HEK293 (cell line): ENCODE measurements at regions not wholly inside any gene's neighbourhood (a gene's known extent, or its start where the extent isn't known, plus 50 kb on each side); places are given as distances from the start of the nearest gene placed in this dataset.
"Not testable (repeated sequence)": the region's sequence is repeated elsewhere in the genome, so short reads cannot be mapped to it uniquely, and the experiment has no call there.

ENCODE experiments used
- CTCF ChIA-PET: fragments of 350-600 bp; formaldehyde crosslinking; extraction: SDS; loops from one replicate; lab custom pipeline; 2021; ENCODE audit warnings: antibody characterized with exemption; lab: Yijun Ruan, JAX
- POLR2A ChIA-PET: fragments of 300-600 bp; formaldehyde crosslinking; extraction: SDS; loops from one replicate; lab custom pipeline; 2020; ENCODE audit warnings: antibody characterized with exemption, inconsistent platforms; lab: Yijun Ruan, JAX
- H3K27ac ChIP-seq: fragments of 200-500 bp; sonication (Bioruptor generic); 2 replicates; pipeline ENCODE4 v1.5.1; 2014; ENCODE audit warnings: low read depth, low read length, control low read depth, inconsistent platforms; ENCODE audit errors: extremely low read depth
- H3K36me3 ChIP-seq, 2 experiments: fragments of 200-500 bp in 1 of 2; sonication (Bioruptor generic) in 1 of 2; 1 replicate in 1 of 2; 2 replicates in 1 of 2; pipeline ENCODE4 v1.5.1; 2014 to 2017; ENCODE audit warnings: inconsistent platforms in 2 of 2, low read length in 2 of 2; ENCODE audit not compliant: control insufficient read depth in 2 of 2, insufficient read depth in 1 of 2
- H3K4me1 ChIP-seq: fragments of 200-500 bp; sonication (Bioruptor generic); 2 replicates; pipeline ENCODE4 v1.5.1; 2014; ENCODE audit warnings: mild to moderate bottlenecking, low read length, inconsistent platforms; ENCODE audit not compliant: control insufficient read depth, insufficient read depth
- H3K4me3 ChIP-seq: 2 replicates; pipeline ENCODE4 v1.5.1; 2011; ENCODE audit warnings: low read depth, mild to moderate bottlenecking, control low read depth, low read length, moderate library complexity
- H3K9me3 ChIP-seq: fragments of 200-500 bp; sonication (Bioruptor generic); 2 replicates; pipeline ENCODE4 v1.5.1; 2014; ENCODE audit warnings: low read depth, low read length, inconsistent platforms; ENCODE audit not compliant: control insufficient read depth, insufficient read depth

GRCh38 chr1:83471272-83471671 is 527.7 kb downstream of the TTLL7 start:
- H3K4me1 ChIP-seq, POLR2A ChIA-PET, CTCF ChIA-PET, H3K4me3 ChIP-seq, H3K36me3 ChIP-seq, H3K9me3 ChIP-seq, H3K27ac ChIP-seq: not testable (repeated sequence)

- H3K4me3 ChIP-seq, POLR2A ChIA-PET, H3K27ac ChIP-seq, H3K4me1 ChIP-seq, H3K9me3 ChIP-seq, H3K36me3 ChIP-seq: not testable (repeated sequence)
- CTCF ChIA-PET, result interaction anchor here (0.6 kb wide), 1 partner anchor 172 kb away, joined by 3 read pairs; no protein-coding TSS in a partner anchor
These were observed 530.6 kb downstream of the TTLL7 start for GRCh38 chr1:83468336-83468735.

GRCh38 chr1:83457735-83458248 is 541.1 kb downstream of the TTLL7 start:
- H3K9me3 ChIP-seq, H3K36me3 ChIP-seq, H3K4me1 ChIP-seq, H3K4me3 ChIP-seq, H3K27ac ChIP-seq, POLR2A ChIA-PET: not testable (repeated sequence)
- CTCF ChIA-PET, result interaction anchor here (0.6 kb wide), 1 partner anchor 400 kb away, joined by 4 read pairs; no protein-coding TSS in a partner anchor

- POLR2A ChIA-PET, CTCF ChIA-PET, H3K27ac ChIP-seq, H3K4me3 ChIP-seq, H3K36me3 ChIP-seq, H3K9me3 ChIP-seq, H3K4me1 ChIP-seq: not testable (repeated sequence)
These were observed 541.7 kb downstream of the TTLL7 start for GRCh38 chr1:83457281-83457680.

GRCh38 chr1:83455753-83456152 is 543.2 kb downstream of the TTLL7 start:
- POLR2A ChIA-PET, H3K9me3 ChIP-seq, H3K36me3 ChIP-seq, H3K4me1 ChIP-seq, H3K4me3 ChIP-seq, H3K27ac ChIP-seq, CTCF ChIA-PET: not testable (repeated sequence)

- H3K27ac ChIP-seq, CTCF ChIA-PET, H3K9me3 ChIP-seq, H3K36me3 ChIP-seq, H3K4me3 ChIP-seq, POLR2A ChIA-PET, H3K4me1 ChIP-seq: not testable (repeated sequence)
These were observed 553.1 kb downstream of the TTLL7 start for GRCh38 chr1:83445873-83446272.

- H3K4me3 ChIP-seq, H3K4me1 ChIP-seq, H3K9me3 ChIP-seq, H3K36me3 ChIP-seq, H3K27ac ChIP-seq, POLR2A ChIA-PET, CTCF ChIA-PET: not testable (repeated sequence)
These were observed 556.5 kb downstream of the TTLL7 start for GRCh38 chr1:83442412-83442811.

GRCh38 chr1:83440586-83440985 is 558.3 kb downstream of the TTLL7 start:
- H3K4me3 ChIP-seq, CTCF ChIA-PET, H3K4me1 ChIP-seq, H3K27ac ChIP-seq, H3K9me3 ChIP-seq, H3K36me3 ChIP-seq, POLR2A ChIA-PET: not testable (repeated sequence)

GRCh38 chr1:83440021-83440420 is 558.9 kb downstream of the TTLL7 start:
- POLR2A ChIA-PET, CTCF ChIA-PET, H3K4me1 ChIP-seq, H3K9me3 ChIP-seq, H3K4me3 ChIP-seq, H3K27ac ChIP-seq, H3K36me3 ChIP-seq: not testable (repeated sequence)

GRCh38 chr1:83438316-83438715 is 560.6 kb downstream of the TTLL7 start:
- H3K27ac ChIP-seq, CTCF ChIA-PET, POLR2A ChIA-PET, H3K9me3 ChIP-seq, H3K4me3 ChIP-seq, H3K4me1 ChIP-seq, H3K36me3 ChIP-seq: not testable (repeated sequence)

- POLR2A ChIA-PET, H3K4me1 ChIP-seq, H3K36me3 ChIP-seq, H3K27ac ChIP-seq, CTCF ChIA-PET, H3K9me3 ChIP-seq, H3K4me3 ChIP-seq: not testable (repeated sequence)
These were observed 563.6 kb downstream of the TTLL7 start for GRCh38 chr1:83435336-83435735.

GRCh38 chr1:83427566-83427965 is 571.4 kb downstream of the TTLL7 start:
- CTCF ChIA-PET, H3K9me3 ChIP-seq, H3K27ac ChIP-seq, H3K4me1 ChIP-seq, H3K36me3 ChIP-seq, H3K4me3 ChIP-seq, POLR2A ChIA-PET: not testable (repeated sequence)
